CD4-positive, alpha-beta T cell treated with Interleukin-10 for 1 hour (primary cell): ENCODE measurements at regions not wholly inside any gene's neighbourhood (a gene's known extent, or its start where the extent isn't known, plus 50 kb on each side); places are given as distances from the start of the nearest gene placed in this dataset.
"Not testable (repeated sequence)": the region's sequence is repeated elsewhere in the genome, so short reads cannot be mapped to it uniquely, and the experiment has no call there.

ENCODE experiments used
- DNase-seq: peaks from one replicate; pipeline ENCODE4 v3.0.0-alpha.2; 2020

GRCh38 chr6:28809947-28810658 lies 113.7 kb downstream of the TRIM27 start:
- DNase-seq: no peak

- no peak for DNase-seq
Observed at GRCh38 chr6:28810659-28811053, 113.1 kb downstream of the TRIM27 start.

GRCh38 chr6:28811873-28812272 lies 111.9 kb downstream of the TRIM27 start:
- no peak for DNase-seq

GRCh38 chr6:28812778-28813569 lies 110.8 kb downstream of the TRIM27 start:
- no peak for DNase-seq

GRCh38 chr6:28814032-28814976 lies 109.5 kb downstream of the TRIM27 start:
- DNase-seq: no peak

- DNase-seq: no peak
Observed at GRCh38 chr6:28816339-28816908, 107.4 kb downstream of the TRIM27 start.

- DNase-seq: no peak
Observed at GRCh38 chr6:28816909-28817807, 106.6 kb downstream of the TRIM27 start.

- DNase-seq: no peak
Observed at GRCh38 chr6:28817808-28818145, 106.0 kb downstream of the TRIM27 start.

GRCh38 chr6:28824793-28825731 lies 98.7 kb downstream of the TRIM27 start:
- DNase-seq: no peak

GRCh38 chr6:28825732-28826293 lies 98.0 kb downstream of the TRIM27 start:
- DNase-seq: no peak

- DNase-seq: not testable (repeated sequence)
Observed at GRCh38 chr6:28831683-28832082, 92.1 kb downstream of the TRIM27 start.

GRCh38 chr6:28836703-28837102 lies 87.1 kb downstream of the TRIM27 start:
- DNase-seq: peak; percentile 11

GRCh38 chr6:28838289-28838633 lies 85.5 kb downstream of the TRIM27 start:
- peak; percentile 90 for DNase-seq

GRCh38 chr6:28838634-28839442 lies 84.9 kb downstream of the TRIM27 start:
- DNase-seq: peak; percentile 83

GRCh38 chr6:28839443-28840120 lies 84.2 kb downstream of the TRIM27 start:
- no peak for DNase-seq

- DNase-seq: no peak
Observed at GRCh38 chr6:28841290-28841689, 82.5 kb downstream of the TRIM27 start.

- DNase-seq: peak; percentile 68
Observed at GRCh38 chr6:28848756-28849155, 75.0 kb downstream of the TRIM27 start.
